Fibroblast of villous mesenchyme (primary cell): ENCODE measurements at regions not wholly inside any gene's neighbourhood (a gene's known extent, or its start where the extent isn't known, plus 50 kb on each side); places are given as distances from the start of the nearest gene placed in this dataset.

Experiments
- DNase-seq: peaks from one replicate; pipeline ENCODE4 v3.0.0-alpha.2; 2010; ENCODE audit warnings: low read depth
- H3K4me3 ChIP-seq: 2 replicates; pipeline ENCODE4 v1.5.1; 2011; ENCODE audit warnings: low read depth, mild to moderate bottlenecking, low read length
- CTCF ChIP-seq: IDR thresholded peaks from 2 replicates; pipeline ENCODE4 v1.5.1; 2012; ENCODE audit warnings: low read depth, mild to moderate bottlenecking, low read length; ENCODE audit not compliant: insufficient read depth

GRCh38 chr7:124536156-124536762 lies 229.3 kb downstream of the GPR37 start:
- H3K4me3 ChIP-seq, result no peak overlapping the region
- TF ChIP-seq CTCF, result no peak
- DNase-seq, result peak; percentile 65

- DNase-seq, result peak; percentile 22
Observed at GRCh38 chr7:124532166-124532565, 233.4 kb downstream of the GPR37 start.

GRCh38 chr7:124516911-124517310 lies 248.7 kb downstream of the GPR37 start:
- no peak overlapping the region for H3K4me3 ChIP-seq
- TF ChIP-seq CTCF, result no peak
- no peak for DNase-seq

More at GRCh38 chr7:124532166-124532565, 233.4 kb downstream of the GPR37 start:
- H3K4me3 ChIP-seq, result no peak overlapping the region
- TF ChIP-seq CTCF, result no peak

- H3K4me3 ChIP-seq, result no peak overlapping the region
- no peak for TF ChIP-seq CTCF
- no peak for DNase-seq
Observed at GRCh38 chr7:124515106-124515830, 250.3 kb downstream of the GPR37 start.

- DNase-seq, result no peak
- TF ChIP-seq CTCF, result no peak
- H3K4me3 ChIP-seq, result no peak overlapping the region
Observed at GRCh38 chr7:124514471-124514870, 251.1 kb downstream of the GPR37 start.

- H3K4me3 ChIP-seq, result no peak overlapping the region
- TF ChIP-seq CTCF, result no peak
- DNase-seq, result no peak
Observed at GRCh38 chr7:124497176-124497575, 268.4 kb downstream of the GPR37 start.

GRCh38 chr7:124489925-124490324 lies 275.7 kb downstream of the GPR37 start:
- DNase-seq, result no peak
- H3K4me3 ChIP-seq, result no peak overlapping the region
- no peak for TF ChIP-seq CTCF
